Spleen (tissue), 11 donors: ENCODE measurements at regions not wholly inside any gene's neighbourhood (a gene's known extent, or its start where the extent isn't known, plus 50 kb on each side); places are given as distances from the start of the nearest gene placed in this dataset.

ENCODE experiments used
- DNase-seq: peaks from one replicate; pipeline ENCODE4 v3.0.0-alpha.2; 2020
- H3K27ac ChIP-seq, 8 donors: fragments of 200-600 bp; sonication (generic) in 7 of 8; 1 replicate in 4 of 8; 2 replicates in 4 of 8; pipeline versions ENCODE4 v1.5.0 to v1.8.0; 2016 to 2021; ENCODE audit warnings: inconsistent platforms in 4 of 8, mild to moderate bottlenecking in 4 of 8, moderate library complexity in 1 of 8
- H3K27me3 ChIP-seq, 7 donors: fragments of 200-600 bp; sonication (generic) in 6 of 7; replicated peaks in 1 of 7; 1 replicate in 4 of 7; 2 replicates in 3 of 7; pipeline versions ENCODE4 v1.5.0 to v1.8.0; 2016 to 2021; ENCODE audit warnings: inconsistent platforms in 3 of 7, mild to moderate bottlenecking in 1 of 7
- H3K36me3 ChIP-seq, 6 donors: fragments of 200-600 bp; sonication (generic) in 5 of 6; 1 replicate in 4 of 6; 2 replicates in 2 of 6; pipeline versions ENCODE4 v1.5.0 to v1.8.0; 2016 to 2021; ENCODE audit warnings: inconsistent platforms in 2 of 6
- H3K4me1 ChIP-seq, 6 donors: fragments of 200-600 bp; sonication (generic) in 5 of 6; 1 replicate in 3 of 6; 2 replicates in 3 of 6; pipeline versions ENCODE4 v1.5.0 to v1.8.0; 2016 to 2021; ENCODE audit warnings: inconsistent platforms in 3 of 6
- H3K4me3 ChIP-seq, 8 donors: fragments of 200-600 bp; sonication (generic) in 7 of 8; 1 replicate in 4 of 8; 2 replicates in 4 of 8; pipeline versions ENCODE4 v1.5.0 to v1.8.0; 2016 to 2021; ENCODE audit warnings: inconsistent platforms in 4 of 8, mild to moderate bottlenecking in 4 of 8, moderate library complexity in 2 of 8
- H3K9me3 ChIP-seq, 8 donors: fragments of 200-600 bp; sonication (generic) in 7 of 8; 1 replicate in 4 of 8; 2 replicates in 4 of 8; pipeline versions ENCODE4 v1.5.0 to v1.8.0; 2016 to 2021; ENCODE audit warnings: inconsistent platforms in 4 of 8
- CTCF ChIP-seq, 11 experiments: fragments of 200-600 bp in 7 of 11; fragments of 450-650 bp in 4 of 11; sonication (generic) in 4 of 11; IDR thresholded peaks in 8 of 11; conservative IDR thresholded peaks in 3 of 11; 1 replicate in 7 of 11; 2 replicates in 4 of 11; pipeline versions ENCODE4 v1.4.0 to v1.8.0; 2016 to 2021; ENCODE audit warnings: antibody characterized with exemption in 11 of 11, inconsistent platforms in 4 of 11, mild to moderate bottlenecking in 1 of 11
- POLR2A ChIP-seq, 3 donors: fragments of 450-650 bp; IDR thresholded peaks; one replicate each; pipeline ENCODE4 v1.5.1; 2017; ENCODE audit warnings: antibody characterized with exemption in 3 of 3, mild to moderate bottlenecking in 1 of 3
- POLR2AphosphoS5 ChIP-seq, 3 donors: sonication (generic); formaldehyde crosslinking; IDR thresholded peaks; one replicate each; pipeline ENCODE4 v1.5.1; 2017; ENCODE audit warnings: antibody characterized with exemption in 3 of 3
- WGBS, 5 donors: extraction: QIAGEN DNeasy Blood & Tissue Kit in 3 of 5; methylation state at CpG; one replicate each; pipeline versions ENCODE4 v1.1.5 to v1.1.7; 2013 to 2018; 5-methylcytosine and 5-hydroxymethylcytosine counted together
- intact Hi-C: fragments of 100-400 bp; cut with DNase I; formaldehyde crosslinking; loops from one replicate; pipeline ENCODE4 v1.15.0; 2023; ENCODE audit warnings: low total_unique reads
- donor health status: healthy with polysubstance abuse.
- donor health status: DM: no; HTN: no; CAD: no; lungs with moderate emphysema.
- donor health status: DM: no; HTN: no; CAD: no.
- donor health status: Bipolar disorder and iron deficiency.
- donor health status: healthy.
- donor health status: DM: no; HTN: no; CAD: no.
- donor health status: DM: yes; HTN: yes; CAD: no.

GRCh38 chr2:147577323-147577997, 267.4 kb upstream of the ACVR2A start:
- Histone ChIP-seq H3K9me3 (no peaks in the 10 kb centered on the region), H3K4me1 (no peaks in the 10 kb centered on the region), H3K4me3 (no peak overlapping the region), H3K27ac (no peak overlapping the region), H3K27me3 (no peaks in the 10 kb centered on the region), H3K36me3 (no peaks in the 10 kb centered on the region)
- intact Hi-C loops, result no loop called here
- 62 to 80% (median 75%) methylated on average over 8 of the region's 8 CpGs for WGBS, 5 donors
- TF ChIP-seq POLR2A (IDR thresholded peaks at IDR 0.05) (no peak), POLR2AphosphoS5 (IDR thresholded peaks at IDR 0.05) (no peak), CTCF (IDR thresholded peaks at IDR 0.05 in 8 of 11, conservative IDR thresholded peaks at IDR 0.05 in 3 of 11) (no peak)
- DNase-seq, result no peak

GRCh38 chr2:147575106-147575505, 269.7 kb upstream of the ACVR2A start:
- 91 to 95% (median 92%) methylated on average over 3 of the region's 3 CpGs for WGBS, 5 donors
- Histone ChIP-seq H3K27ac (no peak overlapping the region), H3K36me3 (no peaks in the 10 kb centered on the region), H3K4me3 (no peak overlapping the region), H3K27me3 (no peaks in the 10 kb centered on the region), H3K9me3 (peaks cover 0 to 8% (median 0%) of the 10 kb centered on the region in 8 donors), H3K4me1 (no peaks in the 10 kb centered on the region)
- DNase-seq, result no peak
- no peak for TF ChIP-seq POLR2AphosphoS5 (IDR thresholded peaks at IDR 0.05)
- TF ChIP-seq POLR2A (IDR thresholded peaks at IDR 0.05), result no peak
- TF ChIP-seq CTCF (IDR thresholded peaks at IDR 0.05 in 8 of 11, conservative IDR thresholded peaks at IDR 0.05 in 3 of 11), result no peak
- intact Hi-C loops, result no loop called here

DNA sequence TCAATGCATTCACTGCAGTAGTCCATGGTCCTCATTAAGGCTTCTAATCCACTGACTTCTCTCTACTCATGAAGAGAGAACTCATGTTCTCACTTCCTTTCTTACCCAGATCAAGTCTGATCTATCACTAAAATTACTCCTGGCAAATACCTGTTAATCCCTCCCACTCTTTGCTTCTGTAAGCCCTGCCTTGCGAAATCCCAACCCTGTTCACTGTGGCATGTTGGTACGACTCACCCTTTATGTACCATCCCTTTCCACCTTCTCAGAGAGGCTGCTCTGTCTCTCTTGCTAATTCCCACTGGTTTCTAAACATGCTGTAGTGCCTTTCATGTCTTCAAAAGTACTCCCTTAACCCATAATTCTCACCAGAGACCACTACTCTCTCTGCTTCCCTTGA, 272.2 kb upstream of the ACVR2A start:
- TF ChIP-seq CTCF (IDR thresholded peaks at IDR 0.05 in 8 of 11, conservative IDR thresholded peaks at IDR 0.05 in 3 of 11), result no peak
- no peak for TF ChIP-seq POLR2A (IDR thresholded peaks at IDR 0.05)
- TF ChIP-seq POLR2AphosphoS5 (IDR thresholded peaks at IDR 0.05), result no peak
- intact Hi-C loops, result no loop called here
- Histone ChIP-seq H3K27ac (no peak overlapping the region), H3K9me3 (peaks cover 0 to 8% (median 0%) of the 10 kb centered on the region in 8 donors), H3K27me3 (no peaks in the 10 kb centered on the region), H3K4me1 (no peaks in the 10 kb centered on the region), H3K4me3 (no peak overlapping the region), H3K36me3 (no peaks in the 10 kb centered on the region)
- 79 to 100% (median 90%) methylated on average over 2 of the region's 2 CpGs for WGBS, 5 donors
- no peak for DNase-seq

- intact Hi-C loops, result no loop called here
- no peak for TF ChIP-seq POLR2A (IDR thresholded peaks at IDR 0.05)
- H3K27me3 ChIP-seq, result no peaks in the 10 kb centered on the region
- DNase-seq, result no peak
- H3K36me3 ChIP-seq, result no peaks in the 10 kb centered on the region
- H3K27ac ChIP-seq, result no peak overlapping the region
- no peak overlapping the region for H3K4me3 ChIP-seq
- peaks cover 0 to 8% (median 0%) of the 10 kb centered on the region in 8 donors for H3K9me3 ChIP-seq
- H3K4me1 ChIP-seq, result no peaks in the 10 kb centered on the region
- 64 to 80% (median 70%) methylated on average over 3 of the region's 3 CpGs for WGBS, 5 donors
Measured at GRCh38 chr2:147569426-147569825, 275.4 kb upstream of the ACVR2A start.
